HG02610 (cell line): ENCODE measurements at regions not wholly inside any gene's neighbourhood (a gene's known extent, or its start where the extent isn't known, plus 50 kb on each side); places are given as distances from the start of the nearest gene placed in this dataset.
"Not testable (repeated sequence)": the region's sequence is repeated elsewhere in the genome, so short reads cannot be mapped to it uniquely, and the experiment has no call there.

Source experiments
- ATAC-seq: cut with Tn5 transposase; IDR thresholded peaks from one replicate; pipeline ENCODE4 v1.9.1; 2021; ENCODE audit warnings: mild to moderate bottlenecking, moderate library complexity; ENCODE audit not compliant: unreplicated experiment

- peak; percentile 72 for ATAC-seq
Observed at GRCh38 chr17:37829592-37830123, 84.8 kb upstream of the HNF1B start.

GRCh38 chr17:37828651-37829124, 83.8 kb upstream of the HNF1B start:
- no peak for ATAC-seq

GRCh38 chr17:37827905-37828650, 83.2 kb upstream of the HNF1B start:
- ATAC-seq: no peak

DNA sequence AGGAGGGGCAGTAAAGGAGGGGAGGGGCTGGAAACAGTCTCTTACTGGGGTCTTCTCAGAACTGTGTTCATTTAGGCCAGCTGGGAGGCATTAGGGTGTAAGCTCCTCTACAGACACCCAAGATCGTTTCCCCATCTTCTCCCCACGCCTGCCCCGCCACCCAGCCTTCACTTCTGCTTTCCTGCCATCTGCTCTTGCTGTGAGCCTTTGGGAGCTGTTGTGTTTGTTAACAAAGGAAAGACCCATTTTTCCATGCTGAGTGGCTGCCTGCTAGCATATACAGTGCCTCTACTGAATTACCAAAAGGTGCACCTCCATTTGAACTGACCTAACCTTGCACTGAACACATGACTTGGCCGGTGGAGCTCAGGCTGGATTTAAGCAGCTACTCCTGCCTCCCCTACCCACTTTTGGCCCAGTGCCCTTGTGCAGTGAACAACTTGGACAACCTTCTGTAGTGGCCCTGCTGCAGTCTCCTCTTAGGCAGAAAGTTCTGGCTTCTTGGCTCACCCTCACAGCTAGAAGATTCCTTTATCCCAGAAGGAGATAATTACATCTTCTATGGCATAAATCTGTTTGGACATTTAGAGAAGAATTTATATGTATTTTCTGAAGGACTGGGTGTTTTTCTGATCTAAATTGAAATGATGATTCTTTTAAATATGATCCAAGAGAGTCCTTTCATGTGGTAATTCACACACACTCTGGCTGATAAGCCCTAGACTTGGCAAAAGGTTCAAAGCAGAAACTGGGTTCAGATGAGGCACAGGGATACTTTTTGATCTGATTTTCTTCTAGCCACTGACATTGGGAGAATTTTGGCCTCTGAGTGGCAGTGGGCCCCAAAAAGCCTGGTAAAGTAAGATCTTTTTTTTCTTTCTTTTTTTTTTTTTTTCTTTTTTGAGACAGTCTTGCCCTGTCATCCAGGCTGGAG, 81.9 kb upstream of the HNF1B start:
- no peak for ATAC-seq

GRCh38 chr17:37825851-37826250, 81.0 kb upstream of the HNF1B start:
- ATAC-seq: no peak

DNA sequence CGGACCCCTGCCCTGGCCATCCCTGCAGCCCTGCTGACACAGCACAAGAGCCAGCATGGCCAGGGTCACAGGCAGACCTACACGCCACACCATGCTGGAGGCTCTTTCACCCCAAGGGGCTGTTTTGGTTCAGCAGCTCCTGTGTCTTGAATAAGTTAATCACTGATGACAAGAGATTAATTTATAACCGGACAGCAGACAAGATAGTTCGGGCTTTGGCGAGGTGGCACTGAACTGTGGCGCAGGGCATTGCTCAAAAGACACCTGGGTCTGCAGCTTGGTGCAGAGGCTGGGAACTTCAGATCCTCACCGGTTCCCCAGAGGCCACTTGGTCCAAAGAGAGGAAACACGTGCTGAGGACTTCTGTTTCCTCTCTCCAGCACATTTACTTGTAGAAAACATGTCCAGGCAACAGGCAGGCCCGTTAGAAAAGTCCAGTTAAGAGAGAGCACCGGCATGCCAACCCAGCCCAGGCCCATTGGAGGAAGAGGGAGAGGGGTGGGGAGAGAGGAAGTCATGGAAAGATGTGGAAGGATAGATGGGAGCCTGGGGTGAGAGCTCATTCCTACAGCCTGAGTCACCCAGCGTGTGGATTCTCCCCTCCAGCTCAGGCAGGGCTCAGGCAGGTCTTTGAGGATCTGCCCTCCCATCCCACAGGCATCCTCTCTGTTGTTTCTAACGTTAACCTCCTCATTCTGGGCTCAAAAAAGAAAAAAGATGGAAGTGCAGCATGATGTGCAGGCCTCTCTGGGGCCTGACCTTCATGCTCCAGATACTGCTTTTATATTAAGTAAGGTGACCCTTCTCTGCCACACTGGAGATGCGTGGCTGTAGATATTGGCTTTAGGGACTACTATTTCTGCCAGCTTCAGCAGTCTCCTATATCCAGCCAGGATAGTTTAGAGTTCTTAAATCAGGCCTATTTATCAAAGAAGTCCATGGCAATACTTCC, 80.0 kb upstream of the HNF1B start:
- ATAC-seq: no peak

DNA sequence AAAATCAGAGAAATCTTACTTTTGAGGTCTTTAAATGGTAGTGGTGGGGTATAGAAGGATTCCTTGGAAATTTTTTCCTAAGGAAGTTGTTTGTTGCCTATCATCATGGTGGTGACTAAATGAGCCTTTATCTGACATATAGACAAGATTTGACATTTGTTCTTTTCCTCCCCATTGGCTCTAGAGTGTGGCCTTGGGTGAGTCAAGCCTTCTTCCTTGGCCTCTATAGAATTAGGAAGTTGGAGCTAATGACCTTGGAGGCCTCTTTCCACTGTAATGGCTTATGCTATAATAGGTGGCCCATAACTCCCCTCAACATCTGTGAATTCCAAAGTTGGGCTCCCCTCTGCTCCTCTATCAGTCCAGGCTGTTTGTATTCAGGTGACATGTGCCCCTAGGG, 79.1 kb upstream of the HNF1B start:
- ATAC-seq: no peak

- ATAC-seq: no peak
Observed at GRCh38 chr17:37820995-37821713, 76.3 kb upstream of the HNF1B start.

- ATAC-seq: no peak
Observed at GRCh38 chr17:37820313-37820994, 75.6 kb upstream of the HNF1B start.

GRCh38 chr17:37818689-37819088, 73.8 kb upstream of the HNF1B start:
- no peak for ATAC-seq

- no peak for ATAC-seq
Observed at GRCh38 chr17:37816950-37817349, 72.1 kb upstream of the HNF1B start.

DNA sequence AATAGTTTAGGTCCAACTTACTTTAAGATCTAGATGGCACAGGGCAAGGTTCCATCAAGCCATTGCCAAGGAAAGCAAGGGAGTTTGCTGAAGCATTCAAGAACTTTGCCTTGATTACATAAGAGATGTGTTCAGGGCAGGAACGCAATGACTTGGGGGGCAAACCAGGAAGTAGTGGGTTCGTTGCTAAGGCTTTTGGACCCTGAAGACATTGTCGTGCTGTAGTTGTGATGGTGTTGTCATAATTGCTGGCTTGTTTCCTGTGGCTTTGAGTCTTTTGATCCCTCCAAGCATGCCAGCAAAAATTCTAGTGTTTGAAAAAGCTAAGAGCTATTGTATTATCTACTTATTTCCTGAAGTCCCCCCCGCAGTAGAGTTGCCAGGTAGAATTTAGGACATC, 70.7 kb upstream of the HNF1B start:
- ATAC-seq: no peak

DNA sequence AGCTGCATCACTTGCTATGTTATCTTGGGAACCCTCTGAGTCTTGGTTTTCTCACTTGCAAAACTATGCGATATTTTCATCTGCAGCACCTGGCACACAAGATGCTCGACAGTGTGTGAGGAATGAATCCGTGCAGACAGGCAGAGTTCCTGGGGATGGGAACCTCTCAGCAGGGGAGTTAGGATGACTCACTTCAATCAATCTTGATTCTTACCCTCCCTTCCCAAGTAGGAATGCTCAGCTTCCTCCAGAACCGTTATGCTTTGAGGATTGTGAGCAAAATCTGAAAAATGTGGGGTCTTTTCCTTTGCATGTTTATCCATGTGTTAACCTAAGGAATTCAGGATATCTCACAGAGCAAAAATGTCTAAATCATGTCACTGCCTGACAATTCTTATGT, 68.9 kb upstream of the HNF1B start:
- ATAC-seq: no peak

- ATAC-seq: not testable (repeated sequence)
Observed at GRCh38 chr17:37808846-37809245, 64.0 kb upstream of the HNF1B start.

- no peak for ATAC-seq
Observed at GRCh38 chr17:37802712-37803416, 58.0 kb upstream of the HNF1B start.

GRCh38 chr17:37802061-37802595, 57.3 kb upstream of the HNF1B start:
- no peak for ATAC-seq

DNA sequence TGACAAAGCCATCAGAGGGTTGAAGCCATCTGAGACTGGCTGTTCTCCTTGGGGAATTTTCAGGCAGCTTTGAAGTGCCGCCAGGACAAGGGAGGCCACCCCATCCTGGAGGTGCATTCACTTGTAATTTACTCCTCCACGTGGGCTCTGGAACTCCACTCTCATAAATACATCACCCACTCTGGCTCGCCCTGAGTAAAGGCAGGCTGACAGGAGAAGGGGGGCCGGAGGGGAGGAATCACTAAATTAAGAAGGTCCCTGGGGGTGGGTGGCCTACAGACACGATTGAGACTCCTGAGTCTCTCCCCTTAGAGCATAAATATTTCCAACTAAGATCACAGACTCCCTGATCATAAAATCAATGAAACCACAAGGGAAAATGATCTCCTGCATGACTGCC, 56.3 kb upstream of the HNF1B start:
- no peak for ATAC-seq

- ATAC-seq: no peak
Observed at GRCh38 chr17:37797206-37797605, 52.3 kb upstream of the HNF1B start.
